ENCODE measurements at regions not wholly inside any gene's neighbourhood (a gene's known extent, or its start where the extent isn't known, plus 50 kb on each side); places are given as distances from the start of the nearest gene placed in this dataset.
"Not testable (repeated sequence)": the region's sequence is repeated elsewhere in the genome, so short reads cannot be mapped to it uniquely, and the experiment has no call there.

DNA sequence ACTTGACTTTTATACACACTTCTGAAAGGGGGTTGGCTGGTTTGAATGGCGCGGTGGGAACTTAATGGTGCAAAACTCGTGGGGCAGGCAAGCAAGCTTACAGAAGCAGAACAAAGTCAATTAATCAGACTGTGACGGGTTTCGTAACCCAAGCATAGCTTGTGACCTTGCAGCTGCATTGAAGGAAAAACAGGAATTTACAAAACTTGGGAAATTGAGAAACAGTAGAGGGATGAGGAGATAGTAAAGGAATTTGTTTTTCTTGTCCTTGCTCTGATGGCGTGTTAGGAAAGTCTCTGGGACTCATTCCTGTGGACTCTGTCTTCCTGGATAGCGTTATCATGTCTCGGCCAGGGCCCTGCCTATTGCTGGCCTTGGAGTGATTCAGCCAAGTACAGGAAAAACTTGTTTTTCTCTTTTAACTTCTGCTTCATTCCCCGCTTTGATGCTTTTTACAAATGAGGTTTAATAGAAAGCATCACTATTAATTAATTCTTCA, 220.0 kb upstream of the KCND2 start:
- FAIRE-seq: no peak

DNA sequence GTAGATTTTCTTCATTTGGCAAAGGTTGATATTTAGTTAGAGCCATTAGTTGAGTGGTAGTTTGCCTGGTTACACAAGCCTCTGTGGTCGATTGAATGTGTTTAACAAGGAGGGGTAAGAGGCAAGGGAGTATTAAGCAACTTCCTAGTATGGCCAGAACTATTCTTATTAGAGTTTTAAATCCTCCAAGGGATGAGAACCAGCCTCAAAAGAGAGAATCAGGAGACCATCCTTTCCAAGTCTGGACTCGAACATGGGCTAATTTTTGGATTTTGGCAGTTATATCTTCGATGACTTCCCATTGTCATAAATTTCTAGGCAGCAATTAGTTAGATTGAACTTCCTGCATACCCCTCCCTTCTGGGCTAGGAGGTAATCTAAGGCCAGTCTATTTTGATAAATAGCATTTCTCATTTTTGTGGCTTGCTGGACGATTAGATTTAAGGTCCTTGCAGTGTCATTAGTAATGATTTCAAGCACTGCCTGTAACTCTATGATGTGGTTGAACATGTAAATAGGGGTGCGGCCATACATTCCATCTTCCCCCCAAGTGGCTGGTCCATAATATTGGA, 219.5 kb upstream of the KCND2 start:
- no peak for FAIRE-seq

DNA sequence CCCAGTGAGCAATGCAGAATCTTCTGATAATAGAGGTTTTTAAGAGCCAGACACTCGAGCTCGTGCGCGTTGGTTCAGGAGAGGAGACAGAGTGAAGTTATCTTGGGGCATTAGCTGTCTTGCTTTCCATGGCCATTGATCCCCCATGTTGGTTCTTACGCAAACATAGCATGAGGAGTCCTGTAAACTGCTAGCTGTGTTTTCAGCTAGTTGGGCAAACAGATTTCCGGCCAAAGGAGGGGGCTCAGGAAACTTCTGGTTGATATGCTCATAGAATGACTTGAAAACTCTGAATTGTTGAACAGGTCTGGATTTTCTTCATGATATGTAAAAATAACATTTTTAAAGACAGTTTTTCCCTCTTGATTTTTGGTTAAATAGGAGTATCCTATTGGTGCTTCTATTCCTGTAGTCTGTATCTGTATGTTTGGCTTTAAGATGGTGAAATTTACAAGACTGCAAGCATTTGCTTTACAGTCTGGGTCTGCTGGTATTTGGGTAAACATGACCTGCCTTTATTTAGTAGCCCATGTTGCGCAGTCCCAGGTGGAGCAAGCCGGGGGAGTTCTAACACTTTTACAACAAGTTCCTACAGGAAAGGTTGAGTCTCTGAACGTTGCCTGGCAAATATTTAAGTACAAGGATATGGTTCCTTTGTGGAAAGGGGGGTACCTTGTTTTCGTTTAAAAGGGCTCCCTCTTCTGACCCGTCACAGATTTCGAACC, 218.4 kb upstream of the KCND2 start:
- no peak for FAIRE-seq

DNA sequence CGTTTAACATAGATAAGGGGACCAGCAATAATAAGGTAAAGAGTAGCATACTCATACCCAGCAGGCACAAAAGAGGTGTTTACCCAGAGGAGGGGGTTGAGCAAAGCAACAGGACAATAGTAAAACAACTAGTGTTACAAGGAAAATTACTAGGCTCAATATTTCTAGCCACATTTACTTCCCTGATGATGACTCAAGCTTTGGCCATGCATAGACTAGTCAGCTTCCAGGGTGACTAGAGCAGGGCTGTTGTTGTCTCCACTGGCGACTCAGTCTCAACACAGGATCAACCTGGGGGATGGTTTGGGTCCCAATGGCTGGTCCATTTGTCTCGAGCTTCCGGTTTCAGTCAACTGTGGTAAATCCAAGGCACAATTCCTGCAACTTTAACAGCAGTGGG, 217.7 kb upstream of the KCND2 start:
- FAIRE-seq: no peak

DNA sequence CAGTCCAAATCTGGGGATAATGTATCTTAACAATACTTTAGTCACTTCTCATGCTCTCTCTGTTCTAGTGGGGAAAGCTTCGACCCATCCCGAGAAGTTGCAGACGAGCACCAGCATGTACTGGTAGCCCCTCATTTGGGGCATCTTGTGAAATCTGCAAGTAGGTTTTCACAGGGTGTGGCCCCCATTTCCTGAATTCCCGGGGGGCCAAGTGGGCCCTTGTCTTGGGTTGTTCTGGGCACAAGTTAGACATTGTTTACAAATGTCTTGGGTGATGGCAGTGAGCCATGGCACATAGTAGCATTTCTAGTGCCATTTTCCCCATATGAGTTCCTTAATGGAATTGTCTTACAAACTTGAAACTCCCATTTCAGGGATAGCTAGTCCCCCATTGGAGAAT, 216.7 kb upstream of the KCND2 start:
- no peak for FAIRE-seq

DNA sequence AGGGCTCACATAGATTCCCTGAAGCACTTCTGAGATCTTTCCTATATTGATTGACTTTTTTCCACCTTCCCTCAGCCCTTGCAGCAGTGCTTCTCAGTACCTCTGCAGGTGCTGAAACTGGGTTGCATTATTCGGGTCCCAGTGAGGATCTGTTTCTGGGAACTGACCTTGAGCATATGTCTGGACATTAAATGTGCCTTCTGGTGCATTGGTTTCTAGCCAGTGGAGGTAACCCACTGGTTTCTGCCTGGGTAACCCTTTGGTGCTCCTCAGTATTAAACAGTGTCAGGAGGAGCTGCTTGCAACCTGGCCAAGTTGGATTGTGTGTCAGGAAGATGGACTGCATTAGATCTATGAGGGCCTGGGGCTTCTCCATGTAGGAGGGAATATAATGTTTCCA, 213.3 kb upstream of the KCND2 start:
- FAIRE-seq: no peak

DNA sequence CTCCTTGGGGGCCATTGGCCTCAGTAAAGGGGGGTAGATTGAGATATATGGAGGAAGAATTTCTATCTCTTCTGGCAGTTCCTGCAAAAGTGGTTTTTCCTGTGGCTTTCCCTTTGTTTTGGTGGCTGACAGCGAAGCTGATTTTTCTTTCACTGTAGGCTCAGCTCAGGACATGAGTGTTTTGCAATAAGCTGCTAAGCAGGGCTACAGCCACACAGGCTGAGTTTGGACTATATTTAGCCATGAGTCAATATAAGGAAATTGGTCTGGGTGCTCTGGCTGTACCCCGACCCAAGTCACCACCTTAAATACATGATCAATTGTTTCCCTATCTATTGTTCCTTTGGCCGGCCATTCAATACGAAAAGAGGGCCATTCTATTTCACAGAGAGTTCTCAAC, 212.7 kb upstream of the KCND2 start:
- no peak for FAIRE-seq

DNA sequence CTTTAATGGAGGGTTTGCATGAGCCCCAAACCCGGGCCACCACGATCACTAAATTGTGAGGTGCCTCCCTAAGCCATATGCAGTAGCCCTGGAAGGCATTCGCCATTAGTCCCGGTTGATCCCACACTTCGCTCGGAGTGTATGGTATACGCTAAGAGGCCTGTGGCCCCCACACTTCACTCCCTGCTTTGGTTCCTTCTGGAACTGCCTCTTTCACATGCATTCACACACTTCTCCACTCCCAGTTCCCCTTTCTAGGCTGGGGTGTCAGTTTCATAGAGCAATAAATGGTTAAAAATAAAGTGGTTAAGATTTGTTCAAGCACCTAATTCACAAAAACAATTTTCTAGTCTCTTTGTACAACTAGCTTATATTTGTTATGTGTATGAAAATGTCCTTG, 212.1 kb upstream of the KCND2 start:
- FAIRE-seq: no peak

DNA sequence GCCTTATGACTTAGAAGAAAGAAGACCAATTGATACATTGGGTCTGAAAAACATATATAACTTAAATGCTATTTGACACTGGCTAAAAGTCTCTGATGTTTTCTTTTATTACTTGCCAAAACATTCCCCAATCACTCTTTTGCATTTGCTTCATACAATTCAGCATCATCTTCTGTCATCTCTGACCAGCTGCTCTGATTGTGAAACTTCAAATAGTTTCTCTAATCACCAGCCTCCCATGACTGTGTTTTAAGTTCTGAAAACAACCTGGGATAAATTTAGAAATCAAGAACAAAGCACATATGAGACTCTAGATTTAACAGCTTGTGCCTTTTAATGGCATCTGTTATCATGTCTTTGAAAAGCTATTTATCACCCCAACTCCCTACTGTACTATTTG, 208.4 kb upstream of the KCND2 start:
- no peak for FAIRE-seq

DNA sequence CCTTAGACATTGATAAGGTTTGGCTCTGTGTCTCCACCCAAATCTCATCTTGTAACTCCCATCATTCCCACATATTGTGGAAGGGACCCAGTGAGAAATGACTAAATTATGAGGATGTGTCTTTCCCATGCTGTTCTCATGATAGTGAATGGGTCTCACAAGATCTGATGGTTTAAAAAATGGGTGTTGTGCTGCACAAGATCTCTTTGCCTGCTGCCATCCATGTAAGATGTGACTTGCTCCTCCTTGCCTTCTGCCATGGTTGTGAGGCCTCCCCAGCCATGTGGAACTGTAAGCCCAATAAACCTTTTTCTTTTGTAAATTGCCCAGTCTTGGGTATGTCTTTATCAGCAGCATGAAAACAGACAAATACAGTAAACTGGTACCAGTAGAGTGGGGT, 206.1 kb upstream of the KCND2 start:
- not testable (repeated sequence) for FAIRE-seq

DNA sequence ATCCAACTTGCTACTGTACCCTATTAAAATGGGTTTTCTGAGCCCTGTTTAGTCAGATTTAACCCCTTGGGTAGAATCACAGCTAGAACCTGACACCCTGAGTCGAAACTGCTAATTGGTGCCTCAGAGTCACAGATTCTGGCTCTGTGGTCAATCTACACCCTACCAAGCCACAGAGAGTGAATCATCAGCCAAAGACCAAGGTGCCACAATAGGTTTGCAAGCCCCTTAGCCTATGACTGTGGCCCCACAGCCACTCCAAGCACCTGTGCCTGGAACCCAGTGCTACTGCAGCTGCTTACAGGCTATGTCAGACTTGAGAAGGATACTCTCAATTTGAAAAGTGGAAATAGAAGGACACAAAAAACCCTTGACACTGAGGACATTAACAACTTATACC, 202.8 kb upstream of the KCND2 start:
- no peak for FAIRE-seq

DNA sequence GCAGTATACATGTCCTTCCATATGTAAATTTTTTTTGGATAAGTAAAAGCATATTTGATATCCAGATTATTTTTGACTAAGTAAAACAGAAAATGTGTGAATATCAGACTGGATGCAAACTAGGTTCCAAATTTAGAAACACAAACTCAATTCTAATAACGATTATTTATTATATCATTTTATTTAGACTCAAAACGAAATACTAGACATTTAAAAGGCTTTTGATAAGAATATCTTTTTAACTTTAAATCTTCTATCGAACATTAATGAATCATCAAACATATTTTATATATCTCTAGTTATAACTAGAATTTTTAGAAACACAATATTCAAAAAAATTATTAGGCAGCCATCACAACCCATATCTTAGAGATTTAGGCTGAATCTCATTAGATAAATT, 195.2 kb upstream of the KCND2 start:
- no peak for FAIRE-seq

DNA sequence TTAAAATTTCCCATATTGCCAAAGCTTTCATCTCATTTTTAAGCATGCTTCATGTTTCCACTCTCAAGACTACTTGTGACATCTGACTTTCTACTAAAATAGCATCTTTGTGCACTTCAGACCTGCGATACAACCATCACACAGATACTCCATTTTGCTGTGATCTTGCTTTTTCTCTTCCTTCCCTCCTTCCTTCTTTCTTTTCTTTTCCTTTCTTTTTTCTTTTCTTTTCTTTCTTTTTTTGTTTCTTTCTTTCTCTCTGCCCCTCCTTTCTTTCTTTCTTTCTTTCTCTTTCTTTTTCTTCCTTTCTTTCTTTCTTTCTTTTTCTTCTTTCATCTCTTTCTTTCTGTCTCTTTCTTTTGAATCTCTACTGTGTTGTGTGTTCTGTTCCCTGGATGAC, 194.0 kb upstream of the KCND2 start:
- FAIRE-seq: no peak

DNA sequence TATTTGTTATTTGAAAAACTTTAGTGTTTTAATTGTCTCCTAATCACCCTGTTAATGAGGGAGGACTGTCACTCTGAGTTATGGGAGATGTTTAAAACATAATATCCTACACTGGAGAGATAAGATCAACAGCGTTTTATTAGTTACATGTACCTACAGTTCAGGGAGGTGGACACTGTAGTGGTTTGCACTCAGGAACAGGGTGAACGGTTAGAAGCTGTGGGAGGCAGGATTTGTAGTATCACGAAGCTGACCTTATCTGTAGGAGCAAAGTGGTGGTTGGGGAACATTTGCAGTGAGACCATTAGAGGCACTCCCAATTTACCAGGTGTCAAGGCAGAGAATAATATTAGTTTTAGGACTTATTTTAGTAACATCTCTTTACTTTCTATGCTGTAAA, 193.3 kb upstream of the KCND2 start:
- FAIRE-seq: no peak

DNA sequence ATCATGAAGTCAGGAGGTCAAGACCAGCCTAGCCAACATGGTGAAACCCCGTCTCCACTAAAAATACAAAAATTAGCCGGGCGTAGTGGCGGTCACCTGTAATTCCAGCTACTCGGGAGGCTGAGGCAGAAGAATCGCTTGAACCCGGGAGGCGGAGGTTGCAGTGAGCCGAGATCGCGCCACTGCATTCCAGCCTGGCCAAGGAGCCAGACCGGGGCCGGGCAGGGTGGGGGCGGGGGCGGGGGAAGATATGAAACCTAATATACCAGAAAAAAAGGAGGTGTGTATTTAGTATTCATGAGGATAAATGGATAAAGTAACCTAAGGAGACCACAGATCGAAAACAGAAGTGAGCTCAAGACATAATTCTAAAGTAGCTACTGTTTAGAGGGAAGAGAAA, 186.5 kb upstream of the KCND2 start:
- not testable (repeated sequence) for FAIRE-seq

DNA sequence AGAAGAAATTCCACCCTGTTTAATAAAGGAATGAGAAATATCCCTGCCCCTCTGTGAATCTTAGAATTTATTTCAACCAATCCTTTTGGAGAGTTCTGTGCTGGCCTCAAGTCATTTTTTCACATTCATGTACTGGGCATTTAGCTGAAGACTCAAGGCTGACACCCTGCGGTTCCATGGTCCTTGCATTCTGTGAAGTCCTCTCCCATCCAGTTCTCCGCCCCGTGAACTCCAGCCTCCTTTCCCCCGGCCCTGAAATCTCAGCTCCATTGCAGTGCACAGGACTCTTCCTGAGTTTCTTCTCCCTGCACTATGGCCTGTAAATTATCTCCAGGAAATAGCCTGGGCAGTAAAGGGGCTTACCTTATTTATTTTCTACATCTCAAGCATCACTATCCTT, 183.0 kb upstream of the KCND2 start:
- FAIRE-seq: no peak

DNA sequence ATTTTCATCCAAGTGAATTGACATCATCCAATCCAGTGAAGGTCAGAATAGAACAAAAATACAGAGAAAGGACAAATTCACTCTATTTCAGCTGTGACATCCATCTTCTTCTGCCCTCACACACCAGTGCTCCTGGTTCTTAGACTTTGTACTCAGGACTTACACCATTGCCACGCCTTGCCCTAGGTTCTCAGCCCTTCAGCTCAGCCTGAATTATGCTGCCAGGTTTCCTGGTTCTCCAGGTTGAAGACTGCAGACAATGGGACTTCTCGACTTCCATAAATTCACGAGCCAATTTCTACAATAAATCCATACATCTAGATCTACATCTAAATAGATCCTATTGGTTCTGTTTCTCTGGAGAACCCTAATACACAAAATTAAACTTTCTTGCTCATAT, 181.2 kb upstream of the KCND2 start:
- FAIRE-seq: no peak

DNA sequence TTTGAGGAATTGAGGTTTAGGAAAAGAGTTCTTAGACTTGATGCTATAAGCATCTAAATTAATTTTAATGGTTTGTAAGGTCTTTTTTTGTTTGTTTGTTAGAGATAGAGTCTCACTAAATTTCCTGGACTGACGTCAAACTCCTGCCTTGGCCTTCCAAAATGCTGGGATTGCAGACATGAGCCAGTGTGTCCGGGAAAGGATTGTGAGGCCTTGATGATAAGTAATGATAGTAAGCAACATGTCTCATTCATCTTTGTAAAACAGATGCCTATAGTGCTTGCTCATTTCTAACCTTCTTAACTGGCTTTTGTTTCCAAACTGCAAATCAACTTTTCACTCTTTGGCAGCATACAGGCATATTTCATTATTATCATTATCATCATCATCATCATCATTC, 176.0 kb upstream of the KCND2 start:
- no peak for FAIRE-seq

DNA sequence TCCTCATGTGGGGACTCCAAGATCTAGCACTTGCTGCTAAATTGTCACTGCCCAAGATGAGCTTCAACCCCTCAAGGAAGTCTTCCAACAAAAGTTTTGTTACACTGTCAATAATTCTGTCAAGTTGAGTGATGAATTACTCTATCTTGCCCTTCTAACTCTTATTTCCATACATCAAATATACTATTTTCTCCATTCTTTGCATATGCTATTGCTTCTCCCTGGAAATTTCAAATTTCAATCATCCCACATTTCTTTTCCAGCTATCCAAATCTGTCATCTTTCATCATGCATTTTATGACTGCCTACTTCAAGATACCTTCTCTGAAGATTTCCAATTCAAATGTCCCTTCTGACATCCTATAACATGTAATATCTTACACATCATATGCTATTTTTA, 175.2 kb upstream of the KCND2 start:
- FAIRE-seq: no peak

DNA sequence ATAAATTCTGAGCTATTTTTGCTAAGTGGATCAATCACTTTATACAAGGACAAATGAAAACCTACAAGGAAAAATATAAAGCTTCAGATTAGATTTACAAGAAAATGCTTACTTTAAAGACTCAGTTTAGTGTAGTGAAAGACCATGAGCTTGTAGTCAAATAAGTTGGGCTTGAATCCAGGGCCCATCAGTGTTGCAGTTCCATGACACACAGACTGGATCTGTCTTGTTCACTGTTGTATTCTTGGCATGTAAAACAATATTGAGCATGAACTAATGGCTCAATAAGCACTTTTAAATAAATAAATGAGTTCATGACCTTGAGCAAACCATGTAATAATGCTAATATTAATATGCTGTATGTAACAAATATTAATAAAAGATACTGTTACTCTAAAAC, 164.6 kb upstream of the KCND2 start:
- FAIRE-seq: no peak

DNA sequence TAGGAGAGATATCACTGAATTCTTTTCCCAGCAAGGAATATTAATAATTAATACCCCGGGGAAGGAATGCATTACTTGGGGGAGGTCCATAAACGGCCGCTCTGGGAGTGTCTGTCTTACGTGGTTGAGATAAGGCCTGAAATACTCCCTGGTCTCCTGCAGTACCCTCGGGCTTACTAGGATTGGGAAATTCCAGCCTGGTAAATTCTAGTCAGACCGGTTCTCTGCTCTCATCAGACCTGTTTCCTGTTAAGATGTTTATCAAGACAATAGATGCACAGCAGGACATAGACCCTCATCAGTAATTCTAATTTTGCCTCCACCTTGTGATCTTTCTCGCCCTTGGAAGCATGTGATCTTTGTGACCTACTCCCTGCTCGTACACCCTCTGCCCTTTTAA, 162.8 kb upstream of the KCND2 start:
- no peak for FAIRE-seq

DNA sequence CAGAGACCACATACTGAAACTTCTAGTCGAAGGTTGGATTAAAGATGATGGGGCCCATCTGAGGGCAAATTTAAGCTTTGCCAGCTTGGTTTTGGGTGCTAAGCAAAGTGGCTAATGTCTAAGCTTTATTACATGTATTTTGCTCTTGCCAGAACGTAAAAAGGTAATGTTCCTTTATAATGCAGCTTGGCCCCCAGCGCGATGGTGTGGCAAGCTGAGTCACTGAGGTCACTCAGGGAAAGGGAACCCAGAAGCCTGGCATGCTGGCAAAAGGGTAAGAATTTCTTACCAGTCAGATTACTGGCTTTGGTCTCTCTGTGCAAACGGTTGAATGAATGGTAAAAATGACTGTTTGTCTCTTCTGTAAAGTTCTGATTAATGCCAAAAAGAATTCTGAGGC, 158.3 kb upstream of the KCND2 start:
- no peak for FAIRE-seq

DNA sequence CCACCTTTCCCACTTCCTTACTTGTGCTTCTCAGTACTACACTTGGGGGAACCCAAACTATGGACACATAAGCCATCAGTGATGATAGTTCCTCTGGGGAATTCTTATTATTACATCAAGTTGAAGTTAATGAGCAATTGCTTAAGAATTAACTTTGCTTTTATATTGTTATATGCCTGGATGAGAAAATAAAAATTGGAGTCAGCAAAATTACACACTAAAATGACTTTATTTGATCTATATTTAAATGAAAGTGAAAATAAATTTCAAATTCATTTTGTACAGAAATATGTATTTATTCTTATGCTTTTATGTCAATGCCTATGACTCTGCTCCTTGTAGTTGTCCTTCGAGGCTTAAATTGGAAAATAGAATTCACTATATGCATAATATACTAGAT, 149.4 kb upstream of the KCND2 start:
- FAIRE-seq: no peak

DNA sequence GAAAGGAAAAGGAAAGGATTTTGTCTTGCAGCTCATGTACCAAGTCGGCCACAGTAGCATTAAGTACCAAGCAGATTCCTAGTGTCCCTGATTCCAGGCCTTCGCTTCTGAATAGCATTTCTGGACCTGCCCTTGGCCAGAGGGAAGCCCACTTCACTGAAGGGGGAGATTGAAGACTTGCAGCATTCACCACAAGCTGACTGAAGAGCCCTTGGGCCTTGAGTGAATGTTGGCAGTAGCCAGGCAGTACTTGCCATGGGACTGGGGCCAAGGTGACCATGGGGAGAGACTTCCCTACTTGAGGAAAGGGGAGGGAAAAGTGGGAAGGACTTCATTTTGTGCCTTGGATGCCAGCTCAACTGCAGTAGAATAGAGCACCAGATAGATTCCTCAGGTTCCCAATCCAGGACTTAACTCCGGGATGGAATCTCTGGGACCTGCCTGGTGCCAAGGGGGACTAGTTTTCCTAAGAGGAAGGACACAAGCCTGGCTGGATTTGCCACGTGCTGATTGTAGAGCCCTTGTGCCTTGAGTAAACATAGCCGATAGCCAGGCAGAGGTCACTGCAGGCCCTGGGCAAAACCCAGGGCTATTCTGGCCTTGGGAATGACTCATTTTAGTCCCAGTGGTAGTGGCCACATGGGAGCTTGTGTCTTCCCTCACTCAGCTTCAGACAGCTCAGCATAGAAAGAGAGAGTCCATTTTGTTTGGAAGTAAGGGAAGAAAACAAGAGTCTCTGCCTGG, 141.7 kb upstream of the KCND2 start:
- no peak for FAIRE-seq

All from colon (tissue), 2 donors.